GM13976 (cell line): ENCODE measurements at regions not wholly inside any gene's neighbourhood (a gene's known extent, or its start where the extent isn't known, plus 50 kb on each side); places are given as distances from the start of the nearest gene placed in this dataset.

Experiments used
- DNase-seq: peaks from one replicate; pipeline ENCODE4 v3.0.0; 2012; ENCODE audit warnings: low spot score
- CTCF ChIP-seq: IDR thresholded peaks from 2 replicates; pipeline ENCODE4 v1.5.1; 2012; ENCODE audit warnings: borderline replicate concordance, mild to moderate bottlenecking; ENCODE audit not compliant: insufficient read depth; ENCODE audit errors: extremely low read depth, missing control alignments, control extremely low read depth
- in situ Hi-C: fragments of 300-500 bp; cut with MboI; formaldehyde crosslinking; loops from one replicate; pipeline ENCODE4 v1.12.0; 2022; ENCODE audit warnings: low sequenced_read_pairs, mixed read lengths, inconsistent platforms; ENCODE audit not compliant: unreplicated experiment

GRCh38 chr1:4353090-4353856 lies 301.1 kb upstream of the AJAP1 start:
- DNase-seq, result no peak
- TF ChIP-seq CTCF, result no peak
- in situ Hi-C loops, result no loop called here

- DNase-seq, result no peak
- no peak for TF ChIP-seq CTCF
- in situ Hi-C loops, result no loop called here
Measured at GRCh38 chr1:4355839-4356238, 298.6 kb upstream of the AJAP1 start.

- DNase-seq, result no peak
- no peak for TF ChIP-seq CTCF
- in situ Hi-C loops, result no loop called here
Measured at GRCh38 chr1:4362314-4363044, 291.9 kb upstream of the AJAP1 start.

- in situ Hi-C loops, result no loop called here
- DNase-seq, result no peak
- no peak for TF ChIP-seq CTCF
Measured at GRCh38 chr1:4366091-4366490, 288.3 kb upstream of the AJAP1 start.

- TF ChIP-seq CTCF, result no peak
- DNase-seq, result no peak
- in situ Hi-C loops, result no loop called here
Measured at GRCh38 chr1:4367230-4367777, 287.1 kb upstream of the AJAP1 start.

GRCh38 chr1:4369335-4369734 lies 285.1 kb upstream of the AJAP1 start:
- DNase-seq, result no peak
- in situ Hi-C loops, result no loop called here
- no peak for TF ChIP-seq CTCF
